ENCODE measurements at regions not wholly inside any gene's neighbourhood (a gene's known extent, or its start where the extent isn't known, plus 50 kb on each side); places are given as distances from the start of the nearest gene placed in this dataset.

- H3K27me3 ChIP-seq (ENCODE audit: insufficient read depth, low read length) = no peaks in the 10 kb centered on the region
- intact Hi-C loops (cut with micrococcal nuclease) = no loop called here
- H3K79me2 ChIP-seq (ENCODE audit: insufficient read depth, low read length) = no peaks in the 10 kb centered on the region
- no TSS peak for BruUV-seq (replicated peaks)
- no peak overlapping the region for H3K4me3 ChIP-seq (replicated peaks in 1 of 2; ENCODE audit: low read depth in 1 of 2, low read length in 2 of 2)
- peaks cover 4% of the 10 kb centered on the region in 2 experiments; a peak in 1 of 4 replicates for H3K9me3 ChIP-seq (ENCODE audit: control insufficient read depth in 1 of 2, insufficient read depth in 1 of 2, low read depth in 1 of 2, low read length in 2 of 2)
- DNase-seq (ENCODE audit: low read depth, low spot score) (no peak), ATAC-seq (no peak)
- no peak overlapping the region for H3K4me2 ChIP-seq (ENCODE audit: low read length)
- POLR2A ChIA-PET = no interaction called here
- H3K9ac ChIP-seq (ENCODE audit: low read length) = no peak overlapping the region
- RAD21 ChIA-PET (ENCODE audit: low non-redundant PET in 1 of 2, low total read pairs in 2 of 2, uncharacterized antibody in 2 of 2, unreplicated experiment in 2 of 2) = no interaction called here
- H2AFZ ChIP-seq (ENCODE audit: low read depth, low read length, poor library complexity, severe bottlenecking) = no peak overlapping the region
- no peak for TF ChIP-seq REST (IDR thresholded peaks at IDR 0.05; ENCODE audit: low read depth)
- no peak for TF ChIP-seq YY1 (IDR thresholded peaks at IDR 0.05; ENCODE audit: extremely low read depth, insufficient replicate concordance, low read depth, low read length)
- TF ChIP-seq EGR1 (IDR thresholded peaks at IDR 0.05; ENCODE audit: low read depth) = no peak
- TF ChIP-seq CTCF (IDR thresholded peaks at IDR 0.05 in 2 of 3, conservative IDR thresholded peaks at IDR 0.05 in 1 of 3; ENCODE audit: borderline replicate concordance in 1 of 3, insufficient read depth in 1 of 3, low read depth in 2 of 3, low read length in 2 of 3) = no peak
- no peak for TF ChIP-seq CEBPB (IDR thresholded peaks at IDR 0.05; ENCODE audit: low read depth)
- TF ChIP-seq EZH2 (IDR thresholded peaks at IDR 0.05) = no peak
- TF ChIP-seq ATF3 (IDR thresholded peaks at IDR 0.05) = no peak
- TF ChIP-seq ELF1 (IDR thresholded peaks at IDR 0.05; ENCODE audit: borderline replicate concordance, low read depth) = no peak
- no peak for TF ChIP-seq POLR2A (IDR thresholded peaks at IDR 0.05; ENCODE audit: borderline replicate concordance, extremely low read depth, insufficient read depth, insufficient read length)
- no peak for TF ChIP-seq ZFX (IDR thresholded peaks at IDR 0.05)
- no peak for TF ChIP-seq SIN3A (IDR thresholded peaks at IDR 0.05; ENCODE audit: low read depth)
- no peak for TF ChIP-seq ZNF274 (IDR thresholded peaks at IDR 0.05; ENCODE audit: low read depth, low read length)
- no peak for TF ChIP-seq EZH2phosphoT487 (IDR thresholded peaks at IDR 0.05; ENCODE audit: borderline replicate concordance)
- TF ChIP-seq FOSL1 (IDR thresholded peaks at IDR 0.05; ENCODE audit: low read depth) = no peak
- TF ChIP-seq CBX3 (IDR thresholded peaks at IDR 0.05; ENCODE audit: low read depth) = no peak
- TF ChIP-seq SP1 (IDR thresholded peaks at IDR 0.05; ENCODE audit: low read depth) = no peak
- TF ChIP-seq, protein P1, sequence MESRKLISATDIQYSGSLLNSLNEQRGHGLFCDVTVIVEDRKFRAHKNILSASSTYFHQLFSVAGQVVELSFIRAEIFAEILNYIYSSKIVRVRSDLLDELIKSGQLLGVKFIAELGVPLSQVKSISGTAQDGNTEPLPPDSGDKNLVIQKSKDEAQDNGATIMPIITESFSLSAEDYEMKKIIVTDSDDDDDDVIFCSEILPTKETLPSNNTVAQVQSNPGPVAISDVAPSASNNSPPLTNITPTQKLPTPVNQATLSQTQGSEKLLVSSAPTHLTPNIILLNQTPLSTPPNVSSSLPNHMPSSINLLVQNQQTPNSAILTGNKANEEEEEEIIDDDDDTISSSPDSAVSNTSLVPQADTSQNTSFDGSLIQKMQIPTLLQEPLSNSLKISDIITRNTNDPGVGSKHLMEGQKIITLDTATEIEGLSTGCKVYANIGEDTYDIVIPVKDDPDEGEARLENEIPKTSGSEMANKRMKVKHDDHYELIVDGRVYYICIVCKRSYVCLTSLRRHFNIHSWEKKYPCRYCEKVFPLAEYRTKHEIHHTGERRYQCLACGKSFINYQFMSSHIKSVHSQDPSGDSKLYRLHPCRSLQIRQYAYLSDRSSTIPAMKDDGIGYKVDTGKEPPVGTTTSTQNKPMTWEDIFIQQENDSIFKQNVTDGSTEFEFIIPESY (IDR thresholded peaks at IDR 0.05; ENCODE audit: extremely low read depth, insufficient replicate concordance, low read length) = no peak
- H3K36me3 ChIP-seq (ENCODE audit: control insufficient read depth in 1 of 2, insufficient read depth in 2 of 2, low read length in 2 of 2) = no peaks in the 10 kb centered on the region
- H3K27ac ChIP-seq (ENCODE audit: low read depth, low read length) = no peak overlapping the region
- no peaks in the 10 kb centered on the region for H3K4me1 ChIP-seq (ENCODE audit: control insufficient read depth in 1 of 2, insufficient read depth in 2 of 2, low read length in 2 of 2)
- H3K9me2 ChIP-seq (ENCODE audit: insufficient read depth) = no peaks in the 10 kb centered on the region
- CTCF ChIA-PET = no interaction called here
- no peaks in the 10 kb centered on the region for H4K20me1 ChIP-seq (ENCODE audit: insufficient read depth)
Measured at GRCh38 chr11:25876456-25876965, 455.4 kb upstream of the ANO3 start.

Data from HCT116 (cell line).